HCT116 (cell line): ENCODE measurements at regions not wholly inside any gene's neighbourhood (a gene's known extent, or its start where the extent isn't known, plus 50 kb on each side); places are given as distances from the start of the nearest gene placed in this dataset.

ENCODE experiments used
- ATAC-seq: fragments of 200-7000 bp; cut with Tn5 transposase; 2 replicates; pipeline ENCODE4 v1.9.1; 2020; ENCODE audit warnings: mild to moderate bottlenecking, moderate library complexity
- BruUV-seq: library from RNA; stranded (reverse); fragments of 400-500 nt; replicated peaks from 2 replicates; lab custom pipeline; 2021; lab: Mats Ljungman, UMichigan
- CTCF ChIA-PET: fragments of 300-600 bp; sonication (Branson Sonifier 250); formaldehyde crosslinking; loops from one replicate; lab custom pipeline; 2021; ENCODE audit warnings: antibody characterized with exemption; lab: Charles Lee
- POLR2A ChIA-PET: fragments of 300-600, 350-600 bp; sonication (Branson Sonifier 250); formaldehyde crosslinking; loops from one replicate; lab custom pipeline; 2021; ENCODE audit warnings: antibody characterized with exemption; lab: Charles Lee
- RAD21 ChIA-PET, 2 experiments: fragments of 300-600 bp; sonication (Branson Sonifier 250); formaldehyde crosslinking; loops; one replicate each; lab custom pipeline; 2023; ENCODE audit warnings: low total read pairs in 2 of 2; ENCODE audit not compliant: uncharacterized antibody in 2 of 2, unreplicated experiment in 2 of 2, low non-redundant PET in 1 of 2; lab: Charles Lee
- DNase-seq: peaks from one replicate; pipeline ENCODE4 v3.0.0-alpha.2; 2010; ENCODE audit warnings: low read depth, low spot score
- H2AFZ ChIP-seq: fragments of 200-600 bp; shearing (Covaris generic), sonication (generic); 2 replicates; pipeline ENCODE4 v1.6.1; 2017; ENCODE audit warnings: low read depth, mixed run types, mixed read lengths, antibody characterized with exemption, low read length; ENCODE audit not compliant: poor library complexity, severe bottlenecking
- H3K27ac ChIP-seq: 2 replicates; pipeline ENCODE4 v1.5.1; 2012; ENCODE audit warnings: low read depth, low read length
- H3K27me3 ChIP-seq: fragments of 200-600 bp; sonication (generic); 2 replicates; pipeline ENCODE4 v1.6.1; 2016; ENCODE audit warnings: mixed run types, low read length, mixed read lengths; ENCODE audit not compliant: insufficient read depth
- H3K36me3 ChIP-seq, 2 experiments: fragments of 200-500 bp in 1 of 2; fragments of 200-600 bp in 1 of 2; sonication (Bioruptor generic) in 1 of 2; sonication (generic) in 1 of 2; 2 replicates each; pipeline versions ENCODE4 v1.5.1 to v1.6.1; 2014 to 2016; ENCODE audit warnings: low read length in 2 of 2, inconsistent platforms in 1 of 2, mixed read lengths in 1 of 2, mixed run types in 1 of 2; ENCODE audit not compliant: insufficient read depth in 2 of 2, control insufficient read depth in 1 of 2
- H3K4me1 ChIP-seq, 2 experiments: fragments of 200-600 bp in 1 of 2; sonication (generic) in 1 of 2; 2 replicates each; pipeline versions ENCODE4 v1.5.1 to v1.6.1; 2012 to 2017; ENCODE audit warnings: low read length in 2 of 2, inconsistent platforms in 1 of 2, mild to moderate bottlenecking in 1 of 2, mixed read lengths in 1 of 2, mixed run types in 1 of 2, moderate library complexity in 1 of 2; ENCODE audit not compliant: insufficient read depth in 2 of 2, control insufficient read depth in 1 of 2
- H3K4me2 ChIP-seq: fragments of 200-600 bp; sonication (generic); 2 replicates; pipeline ENCODE4 v1.6.1; 2017; ENCODE audit warnings: mixed run types, low read length, mixed read lengths
- H3K4me3 ChIP-seq, 2 experiments: fragments of 200-600 bp in 1 of 2; sonication (generic) in 1 of 2; replicated peaks in 1 of 2; 2 replicates each; pipeline ENCODE4 v1.5.1; 2011 to 2016; ENCODE audit warnings: low read length in 2 of 2, control low read depth in 1 of 2, low read depth in 1 of 2, mild to moderate bottlenecking in 1 of 2, mixed read lengths in 1 of 2, mixed run types in 1 of 2
- H3K79me2 ChIP-seq: fragments of 200-600 bp; sonication (generic); 2 replicates; pipeline ENCODE4 v1.6.1; 2017; ENCODE audit warnings: mild to moderate bottlenecking, mixed run types, low read length, moderate library complexity, mixed read lengths; ENCODE audit not compliant: insufficient read depth
- H3K9ac ChIP-seq: fragments of 200-600 bp; sonication (generic); 2 replicates; pipeline ENCODE4 v1.6.1; 2016; ENCODE audit warnings: low read length, mixed read lengths
- H3K9me2 ChIP-seq: fragments of 200-600 bp; sonication (generic), shearing (Covaris generic); 2 replicates; pipeline ENCODE4 v1.6.1; 2017; ENCODE audit warnings: mixed run types, mild to moderate bottlenecking, moderate library complexity; ENCODE audit not compliant: insufficient read depth
- H3K9me3 ChIP-seq, 2 experiments: fragments of 200-500 bp in 1 of 2; fragments of 200-600 bp in 1 of 2; sonication (Bioruptor generic) in 1 of 2; sonication (generic) in 1 of 2; 2 replicates each; pipeline ENCODE4 v1.6.1; 2014 to 2017; ENCODE audit warnings: low read length in 2 of 2, mixed read lengths in 2 of 2, inconsistent platforms in 1 of 2, low read depth in 1 of 2, mild to moderate bottlenecking in 1 of 2, mixed run types in 1 of 2, moderate library complexity in 1 of 2; ENCODE audit not compliant: control insufficient read depth in 1 of 2, insufficient read depth in 1 of 2
- H4K20me1 ChIP-seq: fragments of 200-600 bp; sonication (generic), shearing (Covaris generic); 2 replicates; pipeline ENCODE4 v1.6.1; 2017; ENCODE audit warnings: mixed run types, mild to moderate bottlenecking, moderate library complexity; ENCODE audit not compliant: insufficient read depth
- EZH2 ChIP-seq: fragments of 200-600 bp; sonication (generic); IDR thresholded peaks from 2 replicates; pipeline ENCODE4 v1.6.1; 2017; ENCODE audit warnings: antibody characterized with exemption, mixed run types
- POLR2A ChIP-seq: IDR thresholded peaks from 2 replicates; pipeline ENCODE4 v1.7.0; 2011; ENCODE audit warnings: borderline replicate concordance; ENCODE audit not compliant: insufficient read depth, insufficient read length; ENCODE audit errors: extremely low read depth
- POLR2AphosphoS5 ChIP-seq: IDR thresholded peaks from 2 replicates; pipeline ENCODE4 v1.6.1; 2011; ENCODE audit warnings: mild to moderate bottlenecking, low read depth, low read length, moderate library complexity
- RAD21 ChIP-seq: IDR thresholded peaks from 2 replicates; pipeline ENCODE4 v1.6.1; 2012; ENCODE audit warnings: low read depth, mild to moderate bottlenecking
- SP1 ChIP-seq: IDR thresholded peaks from 2 replicates; pipeline ENCODE4 v1.6.1; 2012; ENCODE audit warnings: low read depth
- SRF ChIP-seq: IDR thresholded peaks from 2 replicates; pipeline ENCODE4 v1.6.1; 2012; ENCODE audit warnings: low read depth
- TCF7L2 ChIP-seq: IDR thresholded peaks from 2 replicates; pipeline ENCODE4 v1.7.0; 2011; ENCODE audit warnings: borderline replicate concordance, inconsistent platforms; ENCODE audit not compliant: insufficient read depth, insufficient read length; ENCODE audit errors: extremely low read depth
- YY1 ChIP-seq: IDR thresholded peaks from 2 replicates; pipeline ENCODE4 v1.6.1; 2011; ENCODE audit warnings: low read length, low read depth, moderate library complexity, mild to moderate bottlenecking; ENCODE audit not compliant: insufficient replicate concordance; ENCODE audit errors: extremely low read depth
- ZNF274 ChIP-seq: fragments of 200-500 bp; sonication (Bioruptor generic); IDR thresholded peaks from 2 replicates; pipeline ENCODE4 v1.6.1; 2014; ENCODE audit warnings: mild to moderate bottlenecking, low read depth, low read length, inconsistent platforms
- intact Hi-C: fragments of 100-400 bp; cut with micrococcal nuclease; formaldehyde crosslinking; loops from 2 replicates; pipeline ENCODE4 v1.10.0; 2022

DNA sequence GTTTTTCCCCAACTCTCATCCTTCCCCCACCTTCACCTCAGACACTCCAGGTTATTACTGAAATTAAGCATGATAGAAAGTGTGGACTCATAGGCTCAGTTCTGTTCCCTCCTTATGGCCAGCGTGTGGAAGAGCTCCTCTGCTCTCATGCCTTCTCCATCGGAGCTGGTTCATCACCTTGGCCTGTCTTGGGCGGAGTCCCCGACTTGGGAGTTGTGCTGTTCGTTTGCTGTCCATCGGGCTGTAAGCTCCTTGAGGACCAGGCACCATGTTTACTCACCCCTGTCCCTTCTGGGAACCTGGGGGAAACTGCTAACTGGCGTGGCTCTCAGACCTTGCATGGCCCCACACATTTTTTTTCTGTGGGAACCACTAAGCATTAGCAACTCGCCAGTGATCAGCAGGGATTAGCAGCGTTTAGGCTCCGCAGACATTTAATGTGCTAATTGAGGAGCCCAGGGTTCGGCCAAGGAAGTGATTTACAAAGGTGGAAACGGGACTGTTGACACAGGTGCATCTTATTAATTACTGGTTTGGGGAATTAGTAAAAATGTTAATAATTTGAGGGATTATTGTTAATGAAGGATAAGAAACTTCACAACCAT lies 123.8 kb downstream of the TM9SF2 start:
- no TSS peak for BruUV-seq
- Histone ChIP-seq H3K9me3 (no peaks in the 10 kb centered on the region), H4K20me1 (no peaks in the 10 kb centered on the region), H3K27me3 (no peaks in the 10 kb centered on the region), H3K4me3 (no peak overlapping the region), H2AFZ (no peak overlapping the region), H3K79me2 (peaks cover 4% of the 10 kb centered on the region; the same call in 1 of the 2 replicates), H3K4me2 (no peak overlapping the region), H3K9ac (no peak overlapping the region), H3K9me2 (no peaks in the 10 kb centered on the region), H3K27ac (no peak overlapping the region), H3K36me3 (no peaks in the 10 kb centered on the region), H3K4me1 (peaks cover 30 to 32% of the 10 kb centered on the region in 2 experiments)
- intact Hi-C loops: no loop called here
- CTCF ChIA-PET: no interaction called here
- ATAC-seq (no peak), DNase-seq (no peak)
- RAD21 ChIA-PET: no interaction called here
- TF ChIP-seq SP1: no peak
- no peak for TF ChIP-seq TCF7L2
- no peak for TF ChIP-seq POLR2AphosphoS5
- POLR2A ChIA-PET: no interaction called here

DNA sequence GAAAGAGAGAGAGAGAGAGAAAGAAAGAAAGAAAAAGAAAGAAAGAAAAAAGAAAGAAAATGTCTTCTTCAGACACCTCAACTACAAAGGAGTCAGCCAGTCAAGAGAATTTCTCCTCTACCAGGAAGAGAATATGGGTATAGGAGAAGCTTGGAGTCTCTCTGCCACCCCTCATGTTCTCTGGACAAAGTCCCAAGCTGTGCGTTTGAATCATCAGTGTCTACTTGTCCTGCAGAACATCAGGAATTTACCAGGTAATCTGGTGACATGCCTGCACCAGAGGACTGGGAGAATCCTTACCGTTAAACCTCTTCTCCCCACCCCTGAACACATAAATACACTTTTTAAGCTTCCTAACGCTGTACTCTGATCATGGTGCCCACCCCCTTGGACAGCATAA lies 119.5 kb downstream of the TM9SF2 start:
- DNase-seq (no peak), ATAC-seq (no peak)
- Histone ChIP-seq H3K27ac (no peak overlapping the region), H3K27me3 (no peaks in the 10 kb centered on the region), H3K4me3 (no peak overlapping the region), H3K4me1 (peaks cover 3 to 6% of the 10 kb centered on the region in 2 experiments), H2AFZ (no peak overlapping the region), H3K36me3 (no peaks in the 10 kb centered on the region), H3K9ac (no peak overlapping the region), H3K79me2 (peaks cover 7% of the 10 kb centered on the region; the same call in 1 of the 2 replicates), H3K9me3 (no peaks in the 10 kb centered on the region), H3K9me2 (no peaks in the 10 kb centered on the region), H4K20me1 (no peaks in the 10 kb centered on the region), H3K4me2 (no peak overlapping the region)
- BruUV-seq: no TSS peak
- TF ChIP-seq POLR2AphosphoS5: no peak
- TF ChIP-seq SRF: no peak
- TF ChIP-seq ZNF274: no peak
- no peak for TF ChIP-seq RAD21
- TF ChIP-seq POLR2A: no peak
- no peak for TF ChIP-seq YY1
- no peak for TF ChIP-seq EZH2
- CTCF ChIA-PET: no interaction called here
- intact Hi-C loops: no loop called here
- RAD21 ChIA-PET: no interaction called here
- POLR2A ChIA-PET: no interaction called here
